OCI-M1 (cell line): ENCODE measurements at regions not wholly inside any gene's neighbourhood (a gene's known extent, or its start where the extent isn't known, plus 50 kb on each side); places are given as distances from the start of the nearest gene placed in this dataset.
"Not testable (repeated sequence)": the region's sequence is repeated elsewhere in the genome, so short reads cannot be mapped to it uniquely, and the experiment has no call there.

Experiments used
- DNase-seq: peaks from one replicate; lab custom pipeline; 2025; lab: John Stamatoyannopoulos, UW

- no peak for DNase-seq
Observed at GRCh38 chr14:71741241-71741640, 191.0 kb upstream of the RGS6 start.

GRCh38 chr14:71742485-71742884 lies 189.7 kb upstream of the RGS6 start:
- no peak for DNase-seq

- DNase-seq: no peak
Observed at GRCh38 chr14:71745072-71745471, 187.2 kb upstream of the RGS6 start.

GRCh38 chr14:71748196-71748595 lies 184.0 kb upstream of the RGS6 start:
- peak; percentile 0 for DNase-seq

- DNase-seq: no peak
Observed at GRCh38 chr14:71749613-71750238, 182.5 kb upstream of the RGS6 start.

- DNase-seq: peak; percentile 76
Observed at GRCh38 chr14:71751264-71751663, 181.0 kb upstream of the RGS6 start.

GRCh38 chr14:71752111-71752738 lies 180.0 kb upstream of the RGS6 start:
- DNase-seq: no peak

- peak; percentile 74 for DNase-seq
Observed at GRCh38 chr14:71753126-71753830, 179.0 kb upstream of the RGS6 start.

GRCh38 chr14:71753976-71754375 lies 178.3 kb upstream of the RGS6 start:
- DNase-seq: no peak

GRCh38 chr14:71754422-71755095 lies 177.7 kb upstream of the RGS6 start:
- DNase-seq: no peak

- no peak for DNase-seq
Observed at GRCh38 chr14:71758229-71758951, 173.8 kb upstream of the RGS6 start.

GRCh38 chr14:71762575-71762974 lies 169.7 kb upstream of the RGS6 start:
- DNase-seq: no peak

- DNase-seq: no peak
Observed at GRCh38 chr14:71764701-71765382, 167.4 kb upstream of the RGS6 start.

GRCh38 chr14:71765505-71765904 lies 166.7 kb upstream of the RGS6 start:
- no peak for DNase-seq

GRCh38 chr14:71770431-71770830 lies 161.8 kb upstream of the RGS6 start:
- no peak for DNase-seq

- not testable (repeated sequence) for DNase-seq
Observed at GRCh38 chr14:71771421-71771820, 160.8 kb upstream of the RGS6 start.

GRCh38 chr14:71771996-71772395 lies 160.2 kb upstream of the RGS6 start:
- DNase-seq: not testable (repeated sequence)

- DNase-seq: peak; percentile 28
Observed at GRCh38 chr14:71773898-71774481, 158.2 kb upstream of the RGS6 start.

GRCh38 chr14:71776471-71777360 lies 155.5 kb upstream of the RGS6 start:
- DNase-seq: peak; percentile 33

- no peak for DNase-seq
Observed at GRCh38 chr14:71780075-71780474, 152.2 kb upstream of the RGS6 start.
